ENCODE measurements at regions not wholly inside any gene's neighbourhood (a gene's known extent, or its start where the extent isn't known, plus 50 kb on each side); places are given as distances from the start of the nearest gene placed in this dataset.

GRCh38 chr12:128114485-128114884 lies 152.5 kb upstream of the TMEM132C start:
- DNase-seq, result no peak

- DNase-seq, result no peak
These were observed 150.4 kb upstream of the TMEM132C start for GRCh38 chr12:128116537-128116936.

- no peak for DNase-seq
These were observed 146.9 kb upstream of the TMEM132C start for GRCh38 chr12:128120035-128120434.

- DNase-seq, result no peak
These were observed 145.5 kb upstream of the TMEM132C start for GRCh38 chr12:128121424-128121823.

GRCh38 chr12:128123096-128123495 lies 143.9 kb upstream of the TMEM132C start:
- DNase-seq, result no peak

GRCh38 chr12:128131955-128132354 lies 135.0 kb upstream of the TMEM132C start:
- DNase-seq, result no peak

- no peak for DNase-seq
These were observed 133.5 kb upstream of the TMEM132C start for GRCh38 chr12:128133321-128134073.

- no peak for DNase-seq
These were observed 129.8 kb upstream of the TMEM132C start for GRCh38 chr12:128137140-128137539.

GRCh38 chr12:128138125-128138524 lies 128.8 kb upstream of the TMEM132C start:
- no peak for DNase-seq

- no peak for DNase-seq
These were observed 126.4 kb upstream of the TMEM132C start for GRCh38 chr12:128140551-128140950.

GRCh38 chr12:128150961-128151360 lies 116.0 kb upstream of the TMEM132C start:
- DNase-seq, result no peak

- DNase-seq, result no peak
These were observed 111.4 kb upstream of the TMEM132C start for GRCh38 chr12:128155571-128155970.

- no peak for DNase-seq
These were observed 103.9 kb upstream of the TMEM132C start for GRCh38 chr12:128163086-128163485.

GRCh38 chr12:128164533-128164932 lies 102.4 kb upstream of the TMEM132C start:
- DNase-seq, result no peak

GRCh38 chr12:128165387-128165786 lies 101.6 kb upstream of the TMEM132C start:
- no peak for DNase-seq

- DNase-seq, result no peak
These were observed 98.7 kb upstream of the TMEM132C start for GRCh38 chr12:128168273-128168672.

- no peak for DNase-seq
These were observed 96.8 kb upstream of the TMEM132C start for GRCh38 chr12:128170181-128170580.

- DNase-seq, result no peak
These were observed 88.4 kb upstream of the TMEM132C start for GRCh38 chr12:128178565-128178964.

- no peak for DNase-seq
These were observed 88.0 kb upstream of the TMEM132C start for GRCh38 chr12:128178966-128179365.

- no peak for DNase-seq
These were observed 86.8 kb upstream of the TMEM132C start for GRCh38 chr12:128180166-128180565.

GRCh38 chr12:128190052-128190451 lies 76.9 kb upstream of the TMEM132C start:
- DNase-seq, result no peak

GRCh38 chr12:128190614-128191013 lies 76.4 kb upstream of the TMEM132C start:
- DNase-seq, result no peak

GRCh38 chr12:128191380-128191779 lies 75.6 kb upstream of the TMEM132C start:
- no peak for DNase-seq

- DNase-seq, result no peak
These were observed 62.3 kb upstream of the TMEM132C start for GRCh38 chr12:128204711-128205110.

GRCh38 chr12:128205145-128205544 lies 61.8 kb upstream of the TMEM132C start:
- no peak for DNase-seq
